GM18861 (cell line): ENCODE measurements at regions not wholly inside any gene's neighbourhood (a gene's known extent, or its start where the extent isn't known, plus 50 kb on each side); places are given as distances from the start of the nearest gene placed in this dataset.

Source experiments
- ATAC-seq: cut with Tn5 transposase; IDR thresholded peaks from one replicate; pipeline ENCODE4 v1.9.1; 2021; ENCODE audit not compliant: unreplicated experiment

GRCh38 chr10:105989995-105990394 lies 1174.5 kb downstream of the SORCS1 start:
- ATAC-seq, result no peak

GRCh38 chr10:105988848-105989247 lies 1175.7 kb downstream of the SORCS1 start:
- ATAC-seq, result no peak

- ATAC-seq, result no peak
Observed at GRCh38 chr10:105986912-105987635, 1177.4 kb downstream of the SORCS1 start.

GRCh38 chr10:105986486-105986885 lies 1178.0 kb downstream of the SORCS1 start:
- ATAC-seq, result no peak

- no peak for ATAC-seq
Observed at GRCh38 chr10:105982735-105983134, 1181.8 kb downstream of the SORCS1 start.

- no peak for ATAC-seq
Observed at GRCh38 chr10:105981679-105982078, 1182.8 kb downstream of the SORCS1 start.

GRCh38 chr10:105974803-105975456 lies 1189.6 kb downstream of the SORCS1 start:
- ATAC-seq, result no peak

- ATAC-seq, result no peak
Observed at GRCh38 chr10:105973902-105974301, 1190.6 kb downstream of the SORCS1 start.

- ATAC-seq, result no peak
Observed at GRCh38 chr10:105973360-105973759, 1191.1 kb downstream of the SORCS1 start.

GRCh38 chr10:105971460-105971859 lies 1193.0 kb downstream of the SORCS1 start:
- no peak for ATAC-seq

- ATAC-seq, result no peak
Observed at GRCh38 chr10:105969884-105970377, 1194.6 kb downstream of the SORCS1 start.

- ATAC-seq, result no peak
Observed at GRCh38 chr10:105968666-105969065, 1195.8 kb downstream of the SORCS1 start.

GRCh38 chr10:105967256-105967655 lies 1197.2 kb downstream of the SORCS1 start:
- no peak for ATAC-seq

- no peak for ATAC-seq
Observed at GRCh38 chr10:105965141-105965540, 1199.4 kb downstream of the SORCS1 start.

- no peak for ATAC-seq
Observed at GRCh38 chr10:105964009-105964408, 1200.5 kb downstream of the SORCS1 start.

- no peak for ATAC-seq
Observed at GRCh38 chr10:105963334-105963884, 1201.1 kb downstream of the SORCS1 start.

GRCh38 chr10:105956550-105956949 lies 1208.0 kb downstream of the SORCS1 start:
- ATAC-seq, result no peak

- no peak for ATAC-seq
Observed at GRCh38 chr10:105953861-105954260, 1210.6 kb downstream of the SORCS1 start.

GRCh38 chr10:105953056-105953455 lies 1211.5 kb downstream of the SORCS1 start:
- ATAC-seq, result no peak

GRCh38 chr10:105952153-105952552 lies 1212.4 kb downstream of the SORCS1 start:
- ATAC-seq, result peak; percentile 97

- ATAC-seq, result peak; percentile 51
Observed at GRCh38 chr10:105950410-105950809, 1214.1 kb downstream of the SORCS1 start.

GRCh38 chr10:105949721-105950120 lies 1214.8 kb downstream of the SORCS1 start:
- ATAC-seq, result no peak
